ENCODE measurements at regions not wholly inside any gene's neighbourhood (a gene's known extent, or its start where the extent isn't known, plus 50 kb on each side); places are given as distances from the start of the nearest gene placed in this dataset.

DNA sequence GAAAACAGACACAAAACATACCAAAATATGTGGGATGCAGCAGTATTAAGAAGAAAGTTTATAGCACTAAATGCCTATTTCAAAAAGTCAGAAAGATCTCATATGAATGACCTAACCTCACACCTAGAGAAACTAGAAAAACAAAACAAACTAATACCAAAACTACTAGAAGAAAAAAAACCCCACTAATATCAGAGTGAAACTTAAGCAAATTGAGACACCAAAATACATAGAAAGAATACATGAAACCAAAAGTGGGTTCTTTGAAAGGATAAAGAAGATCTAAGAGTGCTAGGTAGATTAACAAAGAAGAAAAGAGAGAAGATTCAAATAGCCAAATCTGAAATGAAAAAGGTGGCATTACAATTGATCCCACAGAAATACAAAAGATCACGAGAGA is 494.1 kb downstream of the SH2D4B start:
- DNase-seq = no peak

DNA sequence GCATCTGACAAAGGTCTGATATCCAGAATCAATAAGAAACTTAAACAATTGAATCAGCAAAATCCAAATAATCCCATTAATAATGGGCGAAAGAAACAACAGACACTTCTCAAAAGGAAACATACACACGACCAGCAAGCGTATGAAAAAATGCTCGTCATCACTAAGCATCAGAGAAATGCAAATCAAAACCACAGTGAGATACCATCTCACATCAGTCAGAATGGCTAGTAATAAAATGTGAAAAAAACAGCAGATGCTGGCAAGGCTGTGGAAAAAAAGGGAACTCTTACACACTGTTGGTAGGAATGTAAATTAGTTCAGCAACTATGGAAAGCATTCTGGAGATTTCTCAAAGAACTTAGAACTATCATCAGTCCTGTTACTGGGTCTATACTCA is 496.7 kb downstream of the SH2D4B start:
- DNase-seq = no peak

DNA sequence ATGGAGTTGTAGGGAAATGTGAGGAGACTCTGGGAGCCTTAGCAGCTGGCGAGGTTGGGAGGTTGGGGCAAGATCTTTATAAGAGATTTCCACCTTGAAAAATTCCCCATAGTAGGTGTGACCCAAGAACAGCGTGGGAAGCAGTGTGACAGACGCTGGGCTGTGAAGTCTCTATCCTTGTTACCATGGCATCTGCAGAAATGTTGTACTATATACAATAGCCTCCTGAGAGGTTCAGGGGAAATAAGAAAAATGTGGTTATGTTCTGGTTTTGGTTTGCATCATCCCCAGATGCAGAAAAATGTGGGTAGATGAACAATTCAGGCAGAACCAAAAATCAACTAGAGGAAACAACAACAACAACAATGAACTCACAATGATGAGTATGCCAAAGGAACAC is 498.6 kb downstream of the SH2D4B start:
- DNase-seq = no peak

DNA sequence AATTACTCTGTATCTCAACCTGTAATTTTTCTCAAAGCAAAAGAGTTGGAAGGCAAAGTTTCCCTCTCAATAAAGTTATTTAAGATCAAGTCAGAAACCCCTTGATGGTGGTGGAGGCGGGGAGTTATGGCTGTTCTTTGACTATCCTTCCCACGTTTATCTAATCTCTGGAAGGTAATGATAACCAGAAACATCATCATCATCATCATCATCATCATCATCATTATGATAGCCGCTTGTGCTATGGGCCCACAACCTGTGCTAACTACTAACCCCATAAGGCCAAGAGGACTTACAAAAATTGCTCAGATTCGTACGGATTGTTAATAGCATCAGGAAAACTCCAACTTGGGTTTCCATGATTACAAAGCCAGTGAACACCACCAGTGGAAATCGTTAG is 502.3 kb downstream of the SH2D4B start:
- DNase-seq = no peak

DNA sequence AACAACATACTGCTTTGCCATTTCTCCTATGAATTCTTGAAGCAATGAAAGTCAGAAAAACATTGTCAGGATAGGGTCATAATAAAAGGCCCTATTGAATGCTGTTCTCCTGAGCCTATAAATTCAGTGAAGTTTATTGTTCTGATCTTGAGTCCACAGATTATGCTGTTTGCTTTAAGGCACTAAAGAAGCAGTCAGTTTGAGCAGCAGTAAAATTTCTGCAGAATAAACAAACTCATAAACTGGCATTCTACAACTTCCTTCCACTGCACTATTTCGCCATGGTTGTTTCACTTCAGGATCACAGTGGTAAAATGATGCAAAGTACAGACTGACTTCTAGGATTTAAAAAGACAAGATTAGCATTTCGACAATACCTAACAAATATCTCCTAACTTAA is 503.2 kb downstream of the SH2D4B start:
- no peak for DNase-seq

DNA sequence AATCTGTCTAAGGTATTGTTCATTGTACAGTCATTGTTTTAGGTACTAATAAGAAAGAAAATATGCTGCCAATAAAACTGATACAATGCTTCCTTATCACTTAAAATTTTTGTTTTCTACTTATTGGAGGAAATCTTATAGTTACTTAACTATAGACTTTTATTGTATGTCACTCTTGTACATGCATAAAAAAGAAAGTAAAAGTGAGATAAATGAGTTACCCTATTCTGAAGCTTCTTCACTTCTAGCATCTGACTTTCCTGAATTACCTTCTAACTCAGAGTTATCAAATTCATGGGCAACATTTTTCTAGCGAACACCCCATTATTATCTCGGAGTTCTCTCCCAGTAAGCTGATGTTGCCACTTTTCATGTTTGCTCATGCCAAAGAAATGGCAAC is 504.9 kb downstream of the SH2D4B start:
- DNase-seq = no peak

DNA sequence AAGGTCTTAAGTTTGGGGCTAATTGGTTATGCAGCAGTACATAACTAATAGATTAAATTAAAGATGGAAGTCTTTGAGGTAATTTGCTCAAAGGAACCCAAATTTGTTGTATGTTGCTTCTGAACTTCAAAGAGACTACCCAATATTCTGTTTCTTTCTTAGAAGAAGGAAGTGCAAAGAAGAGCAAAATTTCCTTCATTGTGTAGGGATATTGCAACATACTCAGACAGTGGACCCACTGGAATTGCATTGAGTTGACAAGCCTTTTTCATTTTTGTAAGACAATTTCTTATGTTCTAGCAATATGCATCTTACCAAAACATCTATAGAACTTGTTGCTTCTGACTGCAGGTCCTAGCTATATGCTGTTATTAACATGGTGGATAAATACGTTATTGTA is 527.8 kb downstream of the SH2D4B start:
- no peak for DNase-seq

DNA sequence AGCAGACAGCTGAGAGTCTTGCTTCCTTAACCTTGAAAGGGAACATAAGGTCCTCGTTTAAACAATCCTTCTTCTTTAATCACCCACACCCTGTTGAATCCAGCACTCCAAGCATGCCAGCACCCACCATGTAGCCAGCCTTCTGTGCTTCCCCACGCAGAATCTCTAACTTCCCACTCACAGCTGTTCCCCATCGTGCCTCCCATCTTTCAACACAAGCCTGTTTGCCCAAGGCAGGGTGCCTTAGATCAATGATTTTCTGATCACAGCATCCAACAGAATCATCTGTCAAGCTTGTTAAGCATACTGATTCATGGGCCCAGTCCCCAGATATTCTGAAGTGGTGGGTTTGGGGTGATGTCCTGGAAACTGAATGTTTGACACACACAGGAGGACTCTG is 530.8 kb downstream of the SH2D4B start:
- DNase-seq = no peak

DNA sequence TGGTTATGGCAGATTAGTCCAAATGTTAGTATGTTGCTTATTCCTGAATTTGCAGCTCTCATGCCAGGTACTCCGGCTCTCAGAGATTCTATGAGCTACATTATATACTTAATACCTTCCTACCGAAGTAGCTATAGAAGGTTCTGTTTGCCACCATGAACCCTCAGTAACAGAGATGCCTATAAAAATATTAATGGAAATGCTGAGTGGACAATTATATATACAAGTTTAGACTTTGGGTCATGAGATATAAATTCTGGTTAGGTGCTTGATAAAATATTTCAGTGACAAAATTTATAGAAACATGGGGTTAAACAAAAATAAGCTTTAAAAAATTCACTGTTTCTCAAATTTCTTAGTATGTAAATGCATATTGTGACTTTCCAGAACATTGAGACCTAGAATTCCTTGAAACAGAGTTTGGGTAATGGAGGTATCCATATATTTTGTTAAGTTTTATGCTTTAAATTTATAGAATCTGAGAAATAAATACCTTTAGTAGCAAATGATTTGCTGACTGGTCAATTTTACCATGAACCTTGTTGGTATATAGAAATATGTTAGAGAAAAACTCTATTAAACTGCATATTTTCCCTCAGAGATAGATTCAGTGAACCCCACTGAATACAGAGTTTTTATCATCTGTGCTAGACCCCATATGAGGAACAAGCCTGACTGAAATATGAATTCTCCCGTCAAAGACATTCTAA is 533.5 kb downstream of the SH2D4B start:
- no peak for DNase-seq

DNA sequence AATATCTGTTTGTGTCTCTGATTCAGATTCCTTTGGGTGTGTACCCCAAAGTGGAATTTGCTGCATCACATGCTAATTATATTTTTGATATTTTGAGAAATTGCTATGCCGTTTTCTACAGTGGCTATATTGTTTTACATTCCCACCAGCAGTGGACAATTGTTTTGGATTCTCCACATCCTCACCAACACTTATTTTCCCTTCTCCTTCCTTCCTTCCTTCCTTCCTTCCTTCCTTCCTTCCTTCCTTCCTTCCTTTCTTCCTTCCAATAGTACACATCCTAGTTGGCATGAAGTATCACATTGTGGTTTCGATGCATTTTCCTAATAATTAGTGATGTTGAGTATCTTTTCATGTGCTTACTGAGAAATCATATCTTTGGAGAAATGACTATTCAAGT is 535.5 kb downstream of the SH2D4B start:
- no peak for DNase-seq

DNA sequence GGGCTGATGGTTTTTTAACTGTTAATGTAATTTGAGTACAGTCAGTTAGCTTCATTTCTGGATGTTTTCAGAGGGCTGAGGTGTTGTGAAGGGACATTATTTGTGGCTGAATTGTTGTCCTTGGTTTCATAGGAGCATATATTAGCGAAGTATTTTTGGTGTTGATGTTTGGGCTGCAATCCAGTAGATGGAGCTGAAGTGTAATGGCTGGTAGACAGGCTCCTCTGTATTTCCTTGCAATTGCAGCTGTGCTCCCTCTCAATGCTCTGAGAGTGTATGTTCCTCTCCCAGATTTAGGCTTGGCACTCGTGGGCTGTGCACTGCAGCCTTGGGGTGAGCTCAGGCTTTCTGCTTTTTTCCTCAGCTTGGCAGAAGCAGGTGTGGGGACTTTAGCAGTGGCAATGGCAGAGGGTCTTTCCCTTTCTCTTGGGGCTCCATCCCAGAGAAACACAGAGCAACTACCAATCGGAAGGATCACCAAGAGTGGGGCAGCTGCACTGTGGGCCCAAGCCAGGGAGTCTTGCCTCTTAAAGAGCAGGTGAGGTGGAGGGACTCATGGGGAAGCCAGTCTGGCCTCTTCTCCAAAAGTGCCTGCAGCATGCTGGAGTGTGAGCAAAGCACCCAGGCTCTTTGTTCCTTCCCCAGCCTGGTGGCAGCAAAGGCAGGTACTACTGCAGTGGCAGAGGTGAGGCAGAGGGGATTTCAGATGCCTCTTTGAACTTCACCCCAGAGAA is 544.4 kb downstream of the SH2D4B start:
- no peak for DNase-seq

DNA sequence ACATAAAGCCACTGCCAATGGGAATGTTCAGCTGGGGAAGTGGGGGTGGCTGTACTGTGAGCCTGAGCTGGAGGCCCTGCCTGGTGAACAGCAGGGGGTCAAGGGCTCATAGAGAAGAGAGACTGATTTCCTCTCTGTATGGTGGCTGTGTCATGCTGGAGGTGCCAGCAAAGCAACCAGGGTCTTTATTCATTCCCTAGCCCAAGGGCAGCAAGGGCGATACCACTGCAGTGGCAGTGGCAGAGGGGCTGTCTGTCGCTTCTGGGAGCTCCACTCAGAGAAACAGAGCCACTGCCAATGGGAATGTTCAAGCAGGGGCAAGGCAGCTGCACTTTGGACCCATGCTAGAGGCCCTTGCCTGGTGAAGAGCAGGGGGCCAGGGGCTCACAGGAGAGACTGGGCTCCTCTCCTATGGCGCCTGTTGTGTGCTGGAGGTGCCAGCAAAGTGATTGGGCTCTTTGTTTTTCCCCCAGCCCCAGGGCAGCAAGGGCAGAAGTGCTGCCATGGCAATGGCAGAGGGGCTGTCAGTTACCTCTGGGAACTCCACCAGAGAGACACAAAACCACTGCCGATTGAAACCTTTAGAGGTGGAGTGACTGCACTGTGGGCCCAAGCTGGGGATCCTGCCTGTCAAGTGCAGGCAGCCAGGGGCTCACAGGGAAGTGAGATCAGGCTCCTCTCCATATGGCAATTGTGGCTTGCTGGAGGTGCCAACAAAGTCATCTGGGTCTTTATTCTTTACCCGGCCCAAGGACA is 545.1 kb downstream of the SH2D4B start:
- no peak for DNase-seq

DNA sequence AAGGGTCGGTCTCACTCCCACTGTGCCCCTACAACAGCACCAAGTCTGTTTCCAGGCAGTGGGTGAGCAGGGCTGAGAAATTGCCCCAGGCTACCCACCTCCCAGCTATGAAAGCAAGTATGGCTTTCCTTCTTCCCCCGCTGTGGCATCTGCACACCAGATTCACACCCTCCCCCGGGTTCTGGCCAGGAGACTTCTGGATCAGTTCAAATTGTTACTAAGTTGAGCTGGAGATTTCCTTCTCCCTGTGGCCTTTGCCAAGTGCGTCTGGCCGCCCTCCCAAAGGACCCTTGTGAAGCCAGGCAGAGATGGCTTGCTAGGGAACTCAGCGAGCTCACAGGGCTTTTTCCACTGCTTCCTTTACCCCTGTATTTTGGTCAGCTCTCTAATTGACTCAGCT is 555.4 kb downstream of the SH2D4B start:
- no peak for DNase-seq

DNA sequence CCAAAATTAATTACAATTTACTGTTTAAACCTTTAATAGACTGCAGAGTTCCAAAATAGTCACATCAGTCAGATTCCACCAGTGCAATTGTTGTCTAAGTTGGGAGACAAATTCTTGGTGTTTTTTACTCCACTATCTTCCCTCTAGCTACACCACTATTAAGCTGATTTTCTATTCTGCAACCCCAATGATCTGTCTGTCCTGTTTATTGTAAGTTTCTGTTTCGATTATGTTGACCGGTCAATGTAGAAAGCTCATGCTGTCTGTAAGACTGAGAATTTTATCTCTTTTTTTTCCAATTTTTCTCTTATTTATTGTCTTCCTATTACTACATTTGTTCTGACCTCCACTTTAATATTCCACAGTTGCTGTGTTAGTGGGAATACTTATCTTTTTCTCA is 557.5 kb downstream of the SH2D4B start:
- DNase-seq = no peak

DNA sequence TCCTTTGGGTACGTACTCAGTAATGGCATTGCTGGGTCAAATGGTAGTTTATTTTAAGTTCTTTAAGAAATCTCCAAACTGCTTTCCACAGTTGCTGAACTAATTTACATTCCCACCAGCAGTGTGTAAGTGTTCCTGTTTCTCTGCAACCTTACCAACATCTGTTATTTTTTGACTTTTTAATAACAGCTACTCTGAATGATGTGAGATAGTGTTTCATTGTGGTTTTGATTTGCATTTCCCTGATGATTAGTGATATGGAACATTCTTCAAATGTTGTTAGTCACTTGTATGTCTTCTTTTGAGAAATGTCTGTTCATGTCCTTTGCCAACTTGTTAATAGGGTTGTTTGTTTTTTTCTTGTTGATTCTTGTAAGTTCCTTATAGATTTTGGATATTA is 558.9 kb downstream of the SH2D4B start:
- DNase-seq = no peak

DNA sequence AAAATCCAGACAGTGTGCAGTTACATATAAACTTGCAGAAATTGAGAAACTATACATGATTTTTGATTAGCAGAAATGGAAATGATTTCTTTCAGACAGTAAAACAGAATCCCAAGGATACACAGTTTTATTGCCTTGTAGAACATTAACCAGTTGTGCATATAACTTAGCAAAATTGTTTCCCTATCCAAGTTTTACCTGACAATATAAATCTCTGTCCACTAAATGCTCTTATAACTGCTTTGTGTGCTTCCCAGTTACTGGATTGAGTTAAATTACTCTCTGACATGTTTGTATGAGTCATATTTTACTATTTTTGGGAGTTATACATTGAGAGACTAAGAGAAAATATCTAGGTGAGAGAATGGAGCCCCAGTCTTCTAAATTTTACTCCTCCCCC is 563.4 kb downstream of the SH2D4B start:
- DNase-seq = no peak

DNA sequence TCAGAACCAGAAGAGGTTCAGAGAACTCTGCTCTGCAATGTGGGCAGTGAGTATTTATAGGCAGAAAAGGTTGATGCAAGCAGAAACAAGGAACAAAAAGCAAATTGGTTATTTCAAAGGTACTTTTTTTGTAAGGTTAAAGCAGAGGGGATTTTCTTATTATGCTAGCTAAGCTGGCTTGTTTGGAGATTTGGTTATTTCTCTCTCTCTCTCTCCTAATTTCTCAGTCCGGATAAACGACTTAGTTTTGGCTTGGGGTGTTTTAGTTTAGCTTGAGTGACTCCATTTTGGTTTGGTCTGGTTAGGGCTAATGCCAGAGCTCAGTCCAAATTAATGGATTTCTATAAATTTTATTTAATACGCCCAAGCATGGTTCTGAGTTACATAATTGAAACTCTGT is 566.8 kb downstream of the SH2D4B start:
- DNase-seq = no peak

DNA sequence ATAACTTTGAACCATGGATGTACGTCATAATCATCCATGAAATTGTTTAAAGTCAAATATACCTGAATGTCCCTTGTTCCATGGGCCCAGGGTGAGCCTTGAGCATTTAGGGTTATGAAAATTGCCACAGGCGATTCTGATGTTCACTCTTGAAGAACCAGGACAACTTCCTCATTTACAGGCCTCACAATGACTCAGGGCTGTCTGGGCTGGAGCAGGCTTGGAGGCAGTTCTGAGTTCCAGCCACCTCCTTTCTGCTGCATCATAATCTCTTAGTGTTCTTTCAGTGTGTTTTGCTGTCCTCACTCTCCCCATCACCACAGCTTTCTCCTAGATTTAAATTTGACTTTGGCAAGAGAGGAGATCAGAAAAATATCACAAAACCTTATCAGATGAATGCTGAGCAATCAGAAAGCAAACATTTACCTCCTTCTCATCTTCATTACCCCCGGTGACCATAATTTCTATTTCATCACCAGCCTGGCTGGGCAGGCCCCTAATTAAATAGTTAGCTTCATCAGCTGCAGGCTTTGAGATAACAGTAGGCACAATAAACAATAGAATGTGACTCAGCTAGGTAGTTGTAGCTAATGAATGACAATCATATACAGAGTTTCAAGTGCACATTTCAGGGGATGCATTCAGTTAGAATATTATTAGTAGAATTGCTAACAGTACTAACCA is 571.0 kb downstream of the SH2D4B start:
- no peak for DNase-seq

DNA sequence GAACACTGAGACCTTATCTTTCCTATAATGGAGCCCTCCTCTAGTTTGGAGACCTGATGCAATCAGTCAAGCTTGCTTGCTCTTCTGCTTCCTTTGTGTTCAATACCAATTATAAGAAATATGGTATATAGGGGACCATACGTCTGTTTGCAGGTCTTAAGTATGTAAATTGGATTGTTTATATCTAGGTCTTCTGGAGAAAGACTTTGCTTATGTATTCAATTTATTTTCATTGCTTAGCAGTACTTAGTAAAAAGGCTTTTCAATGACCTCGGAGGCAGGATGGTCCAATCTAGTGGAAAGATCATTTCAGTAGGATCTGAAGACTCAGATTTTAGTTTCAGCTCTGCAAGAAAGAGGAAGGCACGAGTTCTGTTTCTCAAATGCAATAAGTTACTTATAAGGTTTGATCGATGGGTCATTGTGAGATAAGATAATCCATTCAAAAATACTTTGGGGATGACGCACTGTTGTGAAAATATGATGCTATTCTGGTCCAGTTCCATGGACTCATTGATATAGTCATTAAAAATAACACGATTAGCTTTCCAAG is 571.6 kb downstream of the SH2D4B start:
- no peak for DNase-seq

DNA sequence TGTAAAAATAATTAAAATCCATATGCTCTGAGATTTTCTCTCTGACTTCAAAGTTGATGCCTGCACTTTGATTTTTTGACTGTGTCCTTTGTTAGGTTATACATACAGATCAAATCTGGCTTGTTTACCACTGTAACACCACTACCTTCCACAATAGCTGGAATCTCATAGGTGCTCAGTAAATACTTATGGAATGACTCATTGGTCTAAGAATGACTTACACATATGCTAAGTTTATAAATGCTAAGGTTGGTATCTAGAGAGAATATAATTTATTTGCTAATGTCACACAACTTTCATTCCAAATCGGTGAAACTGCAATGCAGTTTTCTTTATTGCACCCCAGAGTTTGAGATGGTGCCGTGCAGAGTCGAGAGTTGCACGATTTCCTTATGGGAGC is 578.5 kb downstream of the SH2D4B start:
- no peak for DNase-seq

DNA sequence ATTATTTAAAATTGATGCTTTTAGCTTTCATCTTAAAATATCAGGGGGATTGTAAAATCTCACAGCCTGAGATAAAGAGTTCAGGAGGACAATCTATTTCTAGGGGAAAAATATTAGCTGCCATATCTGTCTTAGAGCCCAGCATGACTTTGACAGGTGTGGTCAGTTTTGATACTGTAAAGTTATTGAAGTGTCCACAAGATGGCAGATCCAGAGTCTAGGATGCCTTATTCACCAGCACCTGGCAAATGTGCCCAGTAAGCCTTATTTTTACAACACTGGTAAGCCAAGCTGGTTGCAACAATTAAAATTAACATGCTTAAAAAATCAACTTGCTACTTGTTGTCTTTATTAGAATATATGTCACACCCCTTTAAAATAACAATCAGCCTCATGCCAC is 579.3 kb downstream of the SH2D4B start:
- DNase-seq = no peak

DNA sequence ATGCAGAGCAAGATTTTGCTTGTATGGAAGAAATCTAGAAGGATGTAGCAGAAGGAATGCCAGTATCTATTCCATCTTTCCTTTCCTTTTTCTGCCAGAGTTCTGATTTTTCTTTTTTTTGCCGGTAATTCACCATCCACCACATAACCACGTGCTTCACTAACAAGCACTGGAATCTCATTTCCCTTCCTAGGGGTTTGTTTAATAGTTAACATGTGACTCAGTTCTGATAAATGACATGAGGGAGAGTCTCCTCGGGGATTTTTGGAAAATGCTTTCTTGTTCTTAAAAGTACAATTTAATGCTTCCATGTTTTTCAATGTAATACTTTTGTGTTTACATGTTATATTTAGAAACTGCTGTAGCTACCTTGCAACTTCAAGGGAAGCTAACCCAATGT is 590.2 kb downstream of the SH2D4B start:
- DNase-seq = no peak

DNA sequence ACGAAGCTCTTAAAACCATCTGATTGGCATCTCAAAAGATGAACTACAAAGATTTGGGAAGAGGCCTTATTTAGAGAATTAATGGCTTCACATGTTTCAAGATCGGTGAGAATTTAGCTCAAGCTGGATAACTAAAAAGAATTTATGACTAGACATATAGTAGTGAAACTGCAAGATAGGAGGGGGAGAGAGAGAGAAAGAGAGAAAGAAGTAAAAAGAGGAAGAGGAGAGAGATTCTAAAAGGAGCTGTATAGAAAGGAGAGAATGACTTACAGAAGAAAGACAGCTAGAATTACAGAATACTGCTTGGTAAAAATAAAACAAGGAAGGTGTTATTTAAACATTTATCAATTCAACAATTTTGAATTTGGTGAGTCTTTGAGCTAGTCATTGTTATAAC is 592.3 kb downstream of the SH2D4B start:
- DNase-seq = no peak
